ENCODE measurements at regions not wholly inside any gene's neighbourhood (a gene's known extent, or its start where the extent isn't known, plus 50 kb on each side); places are given as distances from the start of the nearest gene placed in this dataset.

- BruUV-seq (replicated peaks): no TSS peak
- DNase-seq (ENCODE audit: low read depth, low spot score) (no peak), FAIRE-seq (no peak)
- no peak overlapping the region for H3K4me3 ChIP-seq (replicated peaks in 1 of 3; ENCODE audit: insufficient read depth in 1 of 3, low read depth in 1 of 3, low read length in 3 of 3)
- CTCF ChIA-PET: no interaction called here
- H2AFZ ChIP-seq (ENCODE audit: low read depth, low read length): no peak overlapping the region
- H3K27ac ChIP-seq (ENCODE audit: insufficient read depth, low read depth, low read length): no peak overlapping the region
- H3K79me2 ChIP-seq (ENCODE audit: control insufficient read depth, insufficient read depth, low read length): no peaks in the 10 kb centered on the region
- no peaks in the 10 kb centered on the region for H3K9me3 ChIP-seq (replicated peaks; ENCODE audit: control insufficient read depth, insufficient read depth, low read length)
- no peak overlapping the region for H3K9ac ChIP-seq (replicated peaks; ENCODE audit: extremely low read depth, insufficient read depth, low read length)
- intact Hi-C loops (cut with micrococcal nuclease): no loop called here
- POLR2A ChIA-PET: no interaction called here
- no peaks in the 10 kb centered on the region for H3K27me3 ChIP-seq (ENCODE audit: control insufficient read depth in 2 of 2, insufficient read depth in 2 of 2, low read length in 2 of 2)
- no peaks in the 10 kb centered on the region for H4K20me1 ChIP-seq (replicated peaks; ENCODE audit: control insufficient read depth, extremely low read depth, insufficient read depth, low read length)
- H3K4me1 ChIP-seq (ENCODE audit: control insufficient read depth, extremely low read depth, insufficient read depth, low read length): no peaks in the 10 kb centered on the region
- TF ChIP-seq EZH2 (IDR thresholded peaks at IDR 0.05; ENCODE audit: borderline replicate concordance, low read depth, low read length, severe bottlenecking) (no peak), POLR2AphosphoS5 (IDR thresholded peaks at IDR 0.05; ENCODE audit: insufficient read depth, low read depth, low read length) (no peak)
- H3K36me3 ChIP-seq (ENCODE audit: control insufficient read depth in 2 of 2, extremely low read depth in 1 of 2, insufficient read depth in 2 of 2, low read length in 2 of 2): no peaks in the 10 kb centered on the region
- no peak overlapping the region for H3K4me2 ChIP-seq (ENCODE audit: insufficient read depth, low read length)
- H3K9me1 ChIP-seq (replicated peaks; ENCODE audit: control insufficient read depth, extremely low read depth, insufficient read depth, low read length): no peaks in the 10 kb centered on the region
- dilution Hi-C loops (cut with MboI; ENCODE audit: extremely low pct_ligation_motif_present, low sequenced_read_pairs): no loop called here
Measured at GRCh38 chr4:24002330-24002966, 112.6 kb upstream of the PPARGC1A start.

GRCh38 chr4:24001486-24002329, 111.9 kb upstream of the PPARGC1A start:
- no peaks in the 10 kb centered on the region for H3K36me3 ChIP-seq (ENCODE audit: control insufficient read depth in 2 of 2, extremely low read depth in 1 of 2, insufficient read depth in 2 of 2, low read length in 2 of 2)
- no peaks in the 10 kb centered on the region for H3K79me2 ChIP-seq (ENCODE audit: control insufficient read depth, insufficient read depth, low read length)
- POLR2A ChIA-PET: no interaction called here
- dilution Hi-C loops (cut with MboI; ENCODE audit: extremely low pct_ligation_motif_present, low sequenced_read_pairs): no loop called here
- no peaks in the 10 kb centered on the region for H4K20me1 ChIP-seq (replicated peaks; ENCODE audit: control insufficient read depth, extremely low read depth, insufficient read depth, low read length)
- H3K4me1 ChIP-seq (ENCODE audit: control insufficient read depth, extremely low read depth, insufficient read depth, low read length): no peaks in the 10 kb centered on the region
- CTCF ChIA-PET: no interaction called here
- BruUV-seq (replicated peaks): no TSS peak
- no peak for TF ChIP-seq POLR2AphosphoS5 (IDR thresholded peaks at IDR 0.05; ENCODE audit: insufficient read depth, low read depth, low read length)
- no peak for TF ChIP-seq MYC (IDR thresholded peaks at IDR 0.05; ENCODE audit: low read depth, low read length)
- TF ChIP-seq CTCF (IDR thresholded peaks at IDR 0.05; ENCODE audit: extremely low read depth in 1 of 2, insufficient read depth in 1 of 2, low read depth in 1 of 2, low read length in 2 of 2): no peak
- no peak for TF ChIP-seq JUN (IDR thresholded peaks at IDR 0.05; ENCODE audit: borderline replicate concordance, insufficient read depth, insufficient read length, low read depth)
- no peak for TF ChIP-seq EZH2 (IDR thresholded peaks at IDR 0.05; ENCODE audit: borderline replicate concordance, low read depth, low read length, severe bottlenecking)
- no peak overlapping the region for H3K4me3 ChIP-seq (replicated peaks in 1 of 3; ENCODE audit: insufficient read depth in 1 of 3, low read depth in 1 of 3, low read length in 3 of 3)
- no peak overlapping the region for H3K4me2 ChIP-seq (ENCODE audit: insufficient read depth, low read length)
- H3K9ac ChIP-seq (replicated peaks; ENCODE audit: extremely low read depth, insufficient read depth, low read length): no peak overlapping the region
- H3K9me1 ChIP-seq (replicated peaks; ENCODE audit: control insufficient read depth, extremely low read depth, insufficient read depth, low read length): no peaks in the 10 kb centered on the region
- intact Hi-C loops (cut with micrococcal nuclease): no loop called here
- H3K27ac ChIP-seq (ENCODE audit: insufficient read depth, low read depth, low read length): no peak overlapping the region
- no peak overlapping the region for H2AFZ ChIP-seq (ENCODE audit: low read depth, low read length)
- DNase-seq (ENCODE audit: low read depth, low spot score) (no peak), FAIRE-seq (no peak)
- no peaks in the 10 kb centered on the region for H3K27me3 ChIP-seq (ENCODE audit: control insufficient read depth in 2 of 2, insufficient read depth in 2 of 2, low read length in 2 of 2)
- no peaks in the 10 kb centered on the region for H3K9me3 ChIP-seq (replicated peaks; ENCODE audit: control insufficient read depth, insufficient read depth, low read length)

Measured in endothelial cell of umbilical vein (primary cell).